ENCODE measurements at regions not wholly inside any gene's neighbourhood (a gene's known extent, or its start where the extent isn't known, plus 50 kb on each side); places are given as distances from the start of the nearest gene placed in this dataset.

DNA sequence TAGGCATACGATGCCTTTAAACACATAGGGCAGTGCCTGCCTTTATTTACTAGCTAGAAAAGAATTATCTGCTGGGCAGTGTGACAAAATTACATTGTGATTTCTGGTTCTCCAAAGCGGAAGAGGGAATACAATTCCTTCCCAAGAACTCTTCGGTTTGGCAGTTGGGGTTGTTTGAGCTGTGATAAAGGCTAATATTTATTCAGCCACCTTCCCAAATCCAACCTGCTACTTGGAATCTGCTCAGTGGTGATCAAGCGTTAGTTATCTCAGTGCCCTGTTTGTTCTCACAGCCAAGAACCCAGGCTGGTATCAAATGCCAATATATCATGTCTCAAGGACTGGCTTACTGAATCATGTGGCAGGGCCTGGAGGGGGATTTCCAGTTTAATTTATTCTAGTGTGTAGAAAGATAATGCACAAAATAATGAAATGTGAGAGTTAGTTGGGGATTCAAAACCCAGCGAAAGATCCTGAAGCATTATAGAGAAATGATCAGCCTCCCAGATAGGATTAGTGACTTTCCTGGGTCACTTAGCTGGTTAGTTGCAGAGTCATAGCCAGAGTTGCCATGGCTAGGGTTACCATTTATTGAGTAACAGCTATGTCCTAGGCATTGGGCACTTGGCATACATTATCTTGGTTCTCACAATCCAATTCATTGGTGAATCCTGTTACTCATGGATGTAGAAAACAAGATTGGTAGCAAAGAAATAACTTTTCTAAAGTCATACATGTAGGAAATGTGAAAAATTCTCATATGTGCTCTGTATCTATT, 457.0 kb upstream of the KLF4 start:
- H3K4me3 Mint-ChIP-seq = no peak overlapping the region
- peaks cover 17% of the 10 kb centered on the region for H3K9me3 Mint-ChIP-seq
- no peak overlapping the region for H3K27ac Mint-ChIP-seq (ENCODE audit: low read depth)
- H3K27me3 Mint-ChIP-seq = no peaks in the 10 kb centered on the region
- H3K36me3 Mint-ChIP-seq (ENCODE audit: insufficient read depth) = no peaks in the 10 kb centered on the region
- DNase-seq (ENCODE audit: low spot score in 2 of 2) = no peak
- no peaks in the 10 kb centered on the region for H3K4me1 Mint-ChIP-seq
- no peak for ATAC-seq (replicated peaks; ENCODE audit: extremely low read depth, poor library complexity, severe bottlenecking)

DNA sequence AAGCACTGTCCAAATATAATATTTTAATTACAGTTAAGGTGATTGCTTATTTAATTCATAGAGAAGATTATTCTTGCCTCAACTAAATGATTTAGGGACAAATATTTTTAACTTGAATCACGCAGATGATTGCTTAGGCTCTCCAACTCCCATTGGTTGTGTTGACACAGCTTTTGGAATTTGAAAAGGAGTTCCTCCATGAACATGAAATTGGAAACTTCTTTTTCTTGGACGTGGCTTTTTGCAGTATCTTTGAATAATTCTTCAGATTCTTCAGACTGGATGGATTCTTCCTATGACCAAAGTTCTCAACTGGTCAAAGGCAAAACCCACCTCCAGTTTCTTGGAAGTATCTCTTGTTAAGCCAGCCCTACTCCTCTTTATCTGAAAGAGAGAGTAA, 456.4 kb upstream of the KLF4 start:
- Mint-ChIP-seq H3K4me1 (no peaks in the 10 kb centered on the region), H3K27ac (ENCODE audit: low read depth) (no peak overlapping the region), H3K36me3 (ENCODE audit: insufficient read depth) (no peaks in the 10 kb centered on the region), H3K27me3 (no peaks in the 10 kb centered on the region), H3K9me3 (peaks cover 16% of the 10 kb centered on the region), H3K4me3 (no peak overlapping the region)
- ATAC-seq (replicated peaks; ENCODE audit: extremely low read depth, poor library complexity, severe bottlenecking) (no peak), DNase-seq (ENCODE audit: low spot score in 2 of 2) (no peak)

DNA sequence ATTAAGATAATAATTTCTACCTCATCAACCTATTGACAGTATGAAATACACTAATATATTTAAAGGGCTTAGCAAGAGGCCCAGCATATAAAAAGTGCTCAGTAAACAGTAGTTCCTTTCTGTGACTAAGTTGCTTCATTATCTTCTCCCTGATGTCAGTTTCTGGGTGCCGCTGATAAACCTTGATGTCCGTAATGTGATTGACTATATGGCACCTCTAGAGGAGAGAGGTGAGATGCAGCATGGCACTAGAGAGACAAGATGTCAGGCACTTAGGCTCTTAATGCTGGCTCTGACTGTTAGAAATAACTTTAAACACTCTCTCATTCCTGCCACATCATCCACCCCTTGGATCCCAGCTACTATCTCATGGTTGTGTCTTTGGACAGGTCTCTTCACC, 455.9 kb upstream of the KLF4 start:
- DNase-seq (ENCODE audit: low spot score in 2 of 2) (no peak), ATAC-seq (replicated peaks; ENCODE audit: extremely low read depth, poor library complexity, severe bottlenecking) (no peak)
- peaks cover 12% of the 10 kb centered on the region for H3K9me3 Mint-ChIP-seq
- no peaks in the 10 kb centered on the region for H3K4me1 Mint-ChIP-seq
- no peaks in the 10 kb centered on the region for H3K36me3 Mint-ChIP-seq (ENCODE audit: insufficient read depth)
- H3K27me3 Mint-ChIP-seq = no peaks in the 10 kb centered on the region
- H3K27ac Mint-ChIP-seq (ENCODE audit: low read depth) = no peak overlapping the region
- no peak overlapping the region for H3K4me3 Mint-ChIP-seq

- H3K27me3 Mint-ChIP-seq = no peaks in the 10 kb centered on the region
- H3K4me1 Mint-ChIP-seq = no peaks in the 10 kb centered on the region
- ATAC-seq (replicated peaks; ENCODE audit: extremely low read depth, poor library complexity, severe bottlenecking) (no peak), DNase-seq (ENCODE audit: low spot score in 2 of 2) (no peak)
- H3K9me3 Mint-ChIP-seq = peaks cover 10% of the 10 kb centered on the region
- H3K36me3 Mint-ChIP-seq (ENCODE audit: insufficient read depth) = no peaks in the 10 kb centered on the region
- H3K4me3 Mint-ChIP-seq = no peak overlapping the region
- no peak overlapping the region for H3K27ac Mint-ChIP-seq (ENCODE audit: low read depth)
Measured at GRCh38 chr9:107944387-107944786, 454.8 kb upstream of the KLF4 start.

- ATAC-seq (replicated peaks; ENCODE audit: extremely low read depth, poor library complexity, severe bottlenecking) (no peak), DNase-seq (ENCODE audit: low spot score in 2 of 2) (no peak)
- peaks cover 10% of the 10 kb centered on the region for H3K9me3 Mint-ChIP-seq
- no peak overlapping the region for H3K27ac Mint-ChIP-seq (ENCODE audit: low read depth)
- H3K27me3 Mint-ChIP-seq = no peaks in the 10 kb centered on the region
- H3K4me1 Mint-ChIP-seq = no peaks in the 10 kb centered on the region
- no peaks in the 10 kb centered on the region for H3K36me3 Mint-ChIP-seq (ENCODE audit: insufficient read depth)
- H3K4me3 Mint-ChIP-seq = no peak overlapping the region
Measured at GRCh38 chr9:107943901-107944300, 454.3 kb upstream of the KLF4 start.

GRCh38 chr9:107942856-107943255, 453.3 kb upstream of the KLF4 start:
- no peak for ATAC-seq (replicated peaks; ENCODE audit: extremely low read depth, poor library complexity, severe bottlenecking)
- Mint-ChIP-seq H3K9me3 (peaks cover 10% of the 10 kb centered on the region), H3K27ac (ENCODE audit: low read depth) (no peak overlapping the region), H3K36me3 (ENCODE audit: insufficient read depth) (no peaks in the 10 kb centered on the region), H3K4me1 (no peaks in the 10 kb centered on the region), H3K27me3 (no peaks in the 10 kb centered on the region), H3K4me3 (no peak overlapping the region)
- no peak for DNase-seq (ENCODE audit: low spot score in 2 of 2)

- H3K4me3 Mint-ChIP-seq = no peak overlapping the region
- no peak for DNase-seq (ENCODE audit: low spot score in 2 of 2)
- no peak for ATAC-seq (replicated peaks; ENCODE audit: extremely low read depth, poor library complexity, severe bottlenecking)
Measured at GRCh38 chr9:107942291-107942690, 452.7 kb upstream of the KLF4 start.

DNA sequence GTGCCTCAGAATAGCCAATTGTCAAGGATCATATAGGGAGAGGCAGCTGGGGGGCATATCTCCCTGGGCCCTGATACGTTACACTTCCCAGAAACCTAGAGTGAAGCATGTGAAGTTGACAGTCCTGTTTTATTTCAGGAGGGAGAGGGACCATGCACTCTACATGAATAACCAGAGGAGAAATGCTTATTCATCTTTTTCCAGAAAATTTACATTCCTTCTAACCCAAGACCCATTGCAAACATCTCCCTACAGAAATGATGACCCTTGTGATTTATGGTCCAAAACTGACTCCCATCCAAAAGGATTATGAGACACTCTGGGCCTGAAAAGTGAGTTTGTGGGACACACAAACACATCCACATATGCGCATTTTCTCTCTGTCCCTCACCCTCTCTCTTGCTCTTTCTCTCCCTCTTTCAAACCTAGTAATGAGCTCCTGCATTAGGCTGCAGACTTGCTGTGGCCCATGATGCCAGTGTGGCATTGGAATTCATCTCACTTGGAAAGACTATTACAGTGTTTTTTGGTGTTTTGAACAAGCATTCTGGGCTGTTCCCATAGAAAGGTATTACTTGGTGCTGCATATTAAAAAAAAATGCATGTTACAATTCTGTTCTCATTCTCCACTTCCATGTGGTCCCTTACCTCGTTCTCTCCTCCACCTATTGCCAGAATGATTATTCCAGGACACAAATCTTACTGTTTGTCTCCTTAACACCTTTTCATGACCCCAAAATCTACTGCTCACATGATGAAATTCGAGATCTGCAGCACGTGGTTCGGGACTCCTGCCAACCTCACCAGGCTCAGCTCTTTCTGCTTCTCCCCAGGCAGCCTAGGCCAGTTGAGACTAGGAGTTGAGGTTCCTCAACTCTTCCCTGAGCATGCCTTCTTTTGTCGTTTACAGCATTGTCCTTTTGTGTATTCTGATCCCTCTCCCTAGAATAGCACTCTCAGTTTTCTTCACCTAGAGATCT, 451.3 kb upstream of the KLF4 start:
- H3K27me3 Mint-ChIP-seq = no peaks in the 10 kb centered on the region
- H3K4me3 Mint-ChIP-seq = no peak overlapping the region
- no peaks in the 10 kb centered on the region for H3K4me1 Mint-ChIP-seq
- DNase-seq (ENCODE audit: low spot score in 2 of 2) (no peak), ATAC-seq (replicated peaks; ENCODE audit: extremely low read depth, poor library complexity, severe bottlenecking) (no peak)
- peaks cover 10% of the 10 kb centered on the region for H3K9me3 Mint-ChIP-seq
- no peaks in the 10 kb centered on the region for H3K36me3 Mint-ChIP-seq (ENCODE audit: insufficient read depth)
- H3K27ac Mint-ChIP-seq (ENCODE audit: low read depth) = no peak overlapping the region

More at GRCh38 chr9:107942291-107942690, 452.7 kb upstream of the KLF4 start:
- no peaks in the 10 kb centered on the region for H3K4me1 Mint-ChIP-seq
- peaks cover 10% of the 10 kb centered on the region for H3K9me3 Mint-ChIP-seq
- H3K27ac Mint-ChIP-seq (ENCODE audit: low read depth) = no peak overlapping the region
- no peaks in the 10 kb centered on the region for H3K36me3 Mint-ChIP-seq (ENCODE audit: insufficient read depth)
- no peaks in the 10 kb centered on the region for H3K27me3 Mint-ChIP-seq

- Mint-ChIP-seq H3K27ac (ENCODE audit: low read depth) (no peak overlapping the region), H3K36me3 (ENCODE audit: insufficient read depth) (no peaks in the 10 kb centered on the region), H3K4me3 (no peak overlapping the region), H3K9me3 (peaks cover 17% of the 10 kb centered on the region), H3K4me1 (no peaks in the 10 kb centered on the region), H3K27me3 (no peaks in the 10 kb centered on the region)
- DNase-seq (ENCODE audit: low spot score in 2 of 2) = no peak
- no peak for ATAC-seq (replicated peaks; ENCODE audit: extremely low read depth, poor library complexity, severe bottlenecking)
Measured at GRCh38 chr9:107938801-107939386, 449.3 kb upstream of the KLF4 start.

GRCh38 chr9:107935931-107936330, 446.4 kb upstream of the KLF4 start:
- Mint-ChIP-seq H3K27me3 (no peaks in the 10 kb centered on the region), H3K4me1 (no peaks in the 10 kb centered on the region), H3K27ac (ENCODE audit: low read depth) (no peak overlapping the region), H3K36me3 (ENCODE audit: insufficient read depth) (no peaks in the 10 kb centered on the region), H3K4me3 (no peak overlapping the region), H3K9me3 (peaks cover 12% of the 10 kb centered on the region)
- no peak for ATAC-seq (replicated peaks; ENCODE audit: extremely low read depth, poor library complexity, severe bottlenecking)
- no peak for DNase-seq (ENCODE audit: low spot score in 2 of 2)

DNA sequence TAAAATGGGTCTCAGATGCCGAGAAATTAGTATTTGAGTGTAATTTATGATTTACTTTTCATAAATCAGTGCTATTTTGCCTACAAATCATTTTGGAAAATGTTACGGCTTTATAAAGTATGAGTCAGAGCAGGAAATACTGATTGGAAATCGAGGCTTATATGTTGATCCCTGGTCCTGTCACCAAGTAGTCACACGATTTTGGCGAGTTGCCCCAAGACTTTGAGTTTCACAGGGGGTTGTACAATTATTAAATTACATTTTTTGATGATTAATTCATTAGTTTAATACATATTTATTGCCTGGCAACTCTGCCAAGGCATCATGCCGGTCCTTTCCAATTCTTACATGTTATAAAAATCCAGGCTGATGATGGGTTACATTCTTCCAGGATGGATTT, 443.9 kb upstream of the KLF4 start:
- H3K36me3 Mint-ChIP-seq (ENCODE audit: insufficient read depth) = no peaks in the 10 kb centered on the region
- no peak overlapping the region for H3K4me3 Mint-ChIP-seq
- no peak overlapping the region for H3K27ac Mint-ChIP-seq (ENCODE audit: low read depth)
- H3K9me3 Mint-ChIP-seq = peaks cover 7% of the 10 kb centered on the region
- no peak for ATAC-seq (replicated peaks; ENCODE audit: extremely low read depth, poor library complexity, severe bottlenecking)
- no peaks in the 10 kb centered on the region for H3K4me1 Mint-ChIP-seq
- no peak for DNase-seq (ENCODE audit: low spot score in 2 of 2)
- H3K27me3 Mint-ChIP-seq = no peaks in the 10 kb centered on the region

GRCh38 chr9:107933097-107933496, 443.5 kb upstream of the KLF4 start:
- ATAC-seq (replicated peaks; ENCODE audit: extremely low read depth, poor library complexity, severe bottlenecking) (no peak), DNase-seq (ENCODE audit: low spot score in 2 of 2) (no peak)
- H3K27ac Mint-ChIP-seq (ENCODE audit: low read depth) = no peak overlapping the region
- no peak overlapping the region for H3K4me3 Mint-ChIP-seq
- no peaks in the 10 kb centered on the region for H3K27me3 Mint-ChIP-seq
- H3K36me3 Mint-ChIP-seq (ENCODE audit: insufficient read depth) = no peaks in the 10 kb centered on the region
- peaks cover 7% of the 10 kb centered on the region for H3K9me3 Mint-ChIP-seq
- H3K4me1 Mint-ChIP-seq = no peaks in the 10 kb centered on the region

Measured in central memory CD8-positive, alpha-beta T cell (primary cell).